ENCODE measurements at regions not wholly inside any gene's neighbourhood (a gene's known extent, or its start where the extent isn't known, plus 50 kb on each side); places are given as distances from the start of the nearest gene placed in this dataset.
A peak's percentile ranks its signal among the peaks of the same experiment; 100 is the strongest.

DNA sequence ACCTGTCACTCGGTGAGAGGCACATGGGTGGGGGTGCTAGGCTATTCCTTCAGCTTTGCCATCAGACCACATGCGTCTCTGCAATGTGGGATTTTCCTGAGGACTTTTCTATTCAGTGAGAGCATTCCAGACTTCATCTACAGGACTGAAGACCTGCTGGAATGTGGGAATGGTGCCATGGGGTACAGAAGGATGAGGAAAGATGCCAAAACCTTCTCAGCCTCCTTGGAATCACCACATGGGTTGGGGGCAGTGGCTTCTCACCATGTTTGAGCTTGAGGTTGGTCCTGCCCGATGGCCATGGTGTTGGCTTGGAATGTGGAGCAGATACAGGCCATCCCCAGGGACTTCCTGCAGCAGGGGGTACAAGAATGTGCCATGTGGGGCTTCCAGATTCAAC lies 80.9 kb upstream of the KLF13 start:
- no peak for DNase-seq

DNA sequence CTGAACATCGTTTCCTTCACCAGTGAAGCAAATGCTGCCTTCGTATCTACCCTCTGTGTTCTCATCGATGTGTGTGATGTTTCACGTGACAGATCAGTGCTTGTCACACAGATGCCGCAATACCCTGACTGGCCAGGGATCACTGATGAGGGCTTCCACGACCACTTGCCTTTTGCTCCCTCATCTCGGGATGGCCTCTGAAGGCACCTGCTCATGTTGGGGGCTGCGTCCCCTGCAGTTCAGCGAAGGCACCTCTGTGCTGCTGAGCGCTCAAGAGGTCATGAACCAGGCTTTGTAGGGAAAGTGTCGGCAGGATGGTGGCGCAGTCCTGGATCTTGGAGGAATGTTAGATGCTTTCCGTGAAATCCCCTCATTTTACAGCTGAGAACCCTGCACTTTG lies 79.2 kb upstream of the KLF13 start:
- no peak for DNase-seq

DNA sequence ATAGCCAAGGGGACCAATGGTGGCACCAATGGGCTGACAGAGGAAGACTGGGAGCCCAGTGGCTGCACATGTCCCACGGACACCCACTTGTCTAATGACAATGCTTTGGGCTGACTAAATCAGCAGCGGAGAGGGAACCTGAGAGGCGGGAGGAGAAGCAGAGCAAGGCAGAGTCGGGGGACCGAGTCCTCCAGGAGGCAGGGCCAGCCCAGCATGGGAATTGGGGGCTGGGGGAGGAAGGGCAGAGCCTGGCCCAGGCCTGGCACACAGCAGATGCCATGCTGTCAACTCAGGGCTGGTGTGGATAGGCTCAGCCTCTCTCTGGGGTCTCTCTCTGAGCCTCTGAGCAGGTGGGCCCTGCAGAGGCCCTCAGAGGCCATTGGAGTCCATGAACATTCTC lies 78.4 kb upstream of the KLF13 start:
- DNase-seq, result no peak

DNA sequence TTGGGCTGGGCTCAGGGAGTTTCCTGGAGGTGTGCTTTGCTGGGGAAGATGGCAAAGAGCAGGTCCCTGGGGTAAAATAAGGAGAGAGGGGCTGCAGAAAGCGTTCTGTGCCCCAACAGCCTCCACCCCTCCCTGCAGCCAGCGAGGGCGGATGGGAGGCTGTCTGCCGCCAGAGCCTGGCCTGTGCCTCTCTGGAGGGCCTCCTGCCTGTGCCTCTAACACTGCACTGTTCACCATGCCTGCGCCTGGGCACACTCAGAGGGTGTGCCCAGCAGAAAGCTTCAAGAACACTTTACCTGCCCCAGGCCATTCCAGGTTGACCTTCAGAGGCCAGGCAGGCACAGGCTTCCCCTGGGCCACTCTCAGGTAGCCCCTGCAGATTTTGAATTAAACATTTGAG lies 77.7 kb upstream of the KLF13 start:
- no peak for DNase-seq

DNA sequence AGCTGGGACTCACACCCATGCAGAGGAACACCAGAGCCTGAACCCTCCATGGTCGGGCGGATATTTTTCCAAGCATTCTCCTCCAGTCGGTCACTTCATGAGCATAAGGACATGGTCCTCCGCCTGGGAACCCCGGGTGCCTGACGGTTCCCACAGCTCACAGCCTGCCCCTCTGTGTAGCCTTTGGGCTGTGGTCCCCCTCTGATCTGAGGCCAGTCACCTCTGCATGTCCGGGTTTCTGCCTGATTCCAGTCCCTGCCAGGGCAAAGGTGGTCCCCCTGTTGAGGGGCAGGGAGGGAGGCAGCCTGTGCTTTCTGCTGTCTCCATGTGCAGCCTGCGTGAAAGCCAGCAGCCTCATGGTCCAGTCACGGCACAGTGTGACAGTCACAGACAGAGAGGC lies 76.6 kb upstream of the KLF13 start:
- DNase-seq, result no peak

DNA sequence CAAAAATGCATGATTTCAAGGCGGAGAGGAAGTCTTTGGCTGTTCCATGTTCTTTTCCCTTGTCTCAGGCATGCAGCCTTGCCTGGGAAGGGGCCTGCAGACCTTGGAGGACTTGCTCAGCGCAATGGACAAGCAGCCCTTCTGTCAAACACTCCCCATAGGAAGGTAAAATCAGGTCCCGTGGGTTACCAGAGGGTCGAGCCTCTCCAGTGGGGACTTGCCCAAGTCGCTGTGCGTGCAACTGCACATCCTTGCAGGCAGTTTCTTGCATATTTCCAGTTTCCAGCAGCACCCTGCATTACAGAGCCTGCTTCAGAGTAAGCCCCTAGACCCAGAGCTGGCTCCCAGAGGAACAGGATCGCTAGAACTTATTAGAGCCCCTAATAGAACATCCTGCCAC lies 75.5 kb upstream of the KLF13 start:
- DNase-seq, result no peak

DNA sequence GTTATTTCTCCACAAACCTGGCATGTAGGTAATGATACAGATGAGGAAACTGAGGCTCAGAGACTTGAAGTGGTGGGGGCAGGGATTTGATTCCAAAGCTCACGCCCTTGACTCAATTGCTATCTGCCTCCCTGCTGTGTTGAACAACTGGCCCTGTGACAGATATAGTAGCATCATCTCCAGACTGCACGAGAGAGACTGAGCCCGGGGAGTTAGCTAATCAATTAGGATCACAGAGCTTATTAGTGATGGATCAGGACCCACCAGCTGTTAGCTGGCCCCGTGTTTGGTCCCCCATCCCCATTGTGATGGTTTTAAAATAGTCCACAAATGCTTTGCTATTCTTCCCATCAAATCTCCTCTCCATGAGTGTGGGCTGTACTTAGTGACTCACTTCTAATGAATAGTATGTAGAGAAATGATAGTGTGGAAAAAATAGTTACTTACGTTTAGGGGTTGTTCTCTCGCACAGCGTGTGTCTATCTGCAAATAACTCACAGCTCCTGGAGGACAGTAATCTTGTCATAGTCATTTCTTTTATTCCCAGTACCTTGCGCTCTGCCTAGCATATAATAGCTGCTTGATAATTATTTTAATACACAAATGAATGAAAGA lies 74.4 kb upstream of the KLF13 start:
- DNase-seq, result no peak

DNA sequence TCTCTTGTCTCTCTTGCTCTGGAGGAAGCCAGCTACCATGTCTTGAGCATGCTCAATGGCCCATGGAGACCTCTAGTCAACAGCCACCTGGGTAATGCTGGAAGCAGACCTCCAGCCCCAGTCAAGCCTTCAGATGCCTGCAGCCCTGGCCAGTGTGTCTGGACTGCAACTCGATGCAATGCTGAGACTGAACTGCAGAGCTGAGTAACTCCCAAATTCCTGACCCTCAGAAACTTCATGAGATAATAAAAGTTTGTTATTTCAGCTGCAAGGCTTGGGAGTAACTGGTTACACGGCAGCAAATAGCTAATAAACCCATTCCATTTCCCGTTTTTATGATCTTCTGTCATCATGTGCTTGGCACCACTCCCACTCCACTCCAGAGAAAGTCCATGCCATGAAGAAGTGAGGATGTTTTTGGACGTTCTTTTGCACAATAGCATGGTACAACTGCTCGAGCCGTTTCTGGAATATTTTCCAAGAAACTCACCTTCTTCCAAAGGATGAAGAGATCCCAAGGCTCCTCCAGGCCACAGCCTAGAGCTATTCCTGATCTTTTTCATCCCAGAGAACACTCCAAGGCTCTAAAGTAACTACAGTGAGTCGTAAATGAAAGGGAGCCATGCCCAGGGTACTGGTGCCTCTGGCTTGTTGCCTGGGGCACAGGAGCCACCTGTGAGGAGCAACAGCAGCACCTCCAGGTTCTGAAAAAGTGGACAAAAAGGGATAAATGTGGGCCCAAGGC lies 72.0 kb upstream of the KLF13 start:
- DNase-seq, result no peak

DNA sequence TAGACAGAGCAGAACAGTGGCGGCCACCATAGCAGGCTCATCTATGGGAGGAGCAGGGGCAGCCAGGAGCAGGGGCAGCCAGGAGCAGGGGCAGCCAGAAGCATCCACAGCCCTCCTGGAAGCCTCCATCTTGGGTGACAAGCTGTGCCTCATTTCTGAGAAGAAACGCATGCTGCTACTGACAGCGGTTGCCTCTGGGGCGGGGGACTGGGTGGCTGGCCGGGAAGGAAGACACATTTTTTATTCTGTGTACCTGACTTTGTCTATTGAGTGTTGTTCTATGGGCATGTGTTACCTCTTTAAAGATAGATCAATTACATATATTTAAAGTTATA lies 71.5 kb upstream of the KLF13 start:
- DNase-seq, result no peak

DNA sequence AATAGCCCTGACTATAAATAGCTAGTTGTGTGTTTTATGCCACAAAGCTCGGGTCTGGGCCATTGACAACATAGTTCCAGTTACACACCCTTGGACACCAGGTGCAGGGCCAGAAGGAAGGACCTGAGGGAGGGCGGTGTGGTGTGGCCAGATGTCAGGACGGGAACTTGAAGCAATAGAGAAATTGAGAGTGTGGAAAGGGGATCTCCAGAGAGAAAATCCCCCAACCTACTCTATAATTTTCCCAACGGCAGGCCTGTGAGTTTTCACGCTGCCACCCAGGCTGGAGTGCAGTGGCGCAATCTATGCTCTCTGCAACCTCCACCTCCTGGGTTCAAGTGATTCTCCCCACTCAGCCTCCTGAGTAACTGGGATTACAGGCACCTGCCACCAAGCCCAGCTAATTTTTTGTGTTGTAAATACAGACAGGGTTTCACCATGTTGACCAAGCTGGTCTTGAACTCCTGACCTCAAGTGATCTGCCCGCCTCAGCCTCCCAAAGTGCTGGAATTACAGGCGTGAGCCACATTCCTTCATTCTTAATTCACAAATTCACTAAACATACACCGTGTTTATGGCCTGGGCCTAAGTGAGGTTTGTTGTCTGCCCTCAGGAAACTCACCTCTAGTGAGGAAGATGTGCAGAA lies 70.8 kb upstream of the KLF13 start:
- no peak for DNase-seq

DNA sequence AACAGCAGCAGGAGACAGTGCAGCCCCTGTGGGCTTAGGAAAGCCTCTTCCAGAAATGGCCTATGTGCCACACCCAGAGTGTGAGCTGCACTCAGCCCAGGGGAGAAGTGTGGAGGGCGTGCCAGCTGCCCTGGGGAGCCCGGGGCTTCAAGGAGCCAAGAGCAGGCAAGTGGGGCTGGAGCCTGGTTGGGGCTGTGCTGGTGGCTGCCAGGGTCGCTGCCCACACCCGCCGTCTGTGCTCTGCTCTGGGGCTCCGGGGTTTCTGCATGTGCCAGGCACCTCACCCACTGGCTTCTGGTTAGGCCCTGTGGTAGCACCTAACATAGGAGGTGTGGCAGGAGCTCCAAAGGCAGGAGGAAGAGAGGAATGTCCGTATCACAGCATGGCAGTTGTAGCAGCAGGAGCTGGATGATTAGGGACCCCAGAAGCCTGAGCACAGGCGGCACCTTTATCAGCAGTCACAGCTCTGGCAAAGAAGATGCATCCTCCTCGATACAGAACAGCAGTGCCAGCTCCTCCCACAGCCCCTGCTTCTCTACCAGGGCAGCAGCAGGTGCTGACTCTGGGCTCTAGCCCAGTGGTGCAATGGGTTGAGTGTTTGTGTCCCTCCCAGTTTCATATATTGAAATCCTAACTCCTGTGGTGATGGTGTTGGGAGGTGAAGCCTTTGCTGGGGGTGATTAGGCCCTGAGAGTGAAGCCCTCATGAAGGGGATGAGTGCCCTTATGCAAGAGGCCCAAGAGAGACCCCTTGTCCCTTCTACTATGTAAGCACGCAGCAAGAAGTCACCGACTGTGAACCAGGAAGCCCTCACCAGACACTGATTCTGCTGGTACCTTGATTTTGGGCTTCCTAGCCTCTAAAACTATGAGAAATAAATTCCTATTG lies 70.0 kb upstream of the KLF13 start:
- no peak for DNase-seq

DNA sequence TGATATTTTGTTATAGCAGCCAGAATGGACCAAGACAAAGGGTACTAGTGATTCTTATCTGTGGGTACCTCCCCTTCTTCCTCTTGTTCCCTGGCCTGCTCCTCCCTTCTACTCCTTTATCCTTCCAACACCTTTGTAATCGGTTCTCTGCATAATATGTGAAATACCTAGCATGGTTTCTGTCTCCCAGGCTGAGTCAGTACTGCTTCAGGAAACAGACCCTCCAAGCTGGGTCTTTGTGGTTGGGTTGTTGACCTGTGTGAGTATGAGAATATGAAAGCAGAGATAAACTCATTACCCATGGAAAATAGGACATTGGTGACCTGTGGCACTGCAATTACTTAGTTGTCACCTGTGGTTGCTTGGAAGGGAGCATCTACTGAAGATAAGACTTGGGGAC lies 69.3 kb upstream of the KLF13 start:
- DNase-seq, result no peak

DNA sequence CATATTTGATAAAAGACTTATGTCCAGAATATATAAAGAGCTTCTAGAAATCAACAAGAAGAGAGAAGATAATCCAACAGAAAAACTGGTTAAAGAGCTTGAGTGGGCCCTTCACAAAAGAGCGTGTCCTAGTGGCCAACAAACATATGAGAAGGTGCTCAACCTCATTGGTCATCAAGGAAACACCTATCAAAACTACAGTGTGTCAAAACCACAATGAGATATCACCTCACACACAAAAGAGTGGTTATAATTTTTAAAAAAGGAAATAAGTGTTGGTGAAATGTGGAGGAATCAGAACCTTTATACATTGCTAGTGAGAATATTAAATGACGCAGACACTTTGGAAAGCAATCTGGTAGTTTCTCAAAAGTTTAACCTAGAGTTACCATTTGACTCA lies 68.4 kb upstream of the KLF13 start:
- no peak for DNase-seq

DNA sequence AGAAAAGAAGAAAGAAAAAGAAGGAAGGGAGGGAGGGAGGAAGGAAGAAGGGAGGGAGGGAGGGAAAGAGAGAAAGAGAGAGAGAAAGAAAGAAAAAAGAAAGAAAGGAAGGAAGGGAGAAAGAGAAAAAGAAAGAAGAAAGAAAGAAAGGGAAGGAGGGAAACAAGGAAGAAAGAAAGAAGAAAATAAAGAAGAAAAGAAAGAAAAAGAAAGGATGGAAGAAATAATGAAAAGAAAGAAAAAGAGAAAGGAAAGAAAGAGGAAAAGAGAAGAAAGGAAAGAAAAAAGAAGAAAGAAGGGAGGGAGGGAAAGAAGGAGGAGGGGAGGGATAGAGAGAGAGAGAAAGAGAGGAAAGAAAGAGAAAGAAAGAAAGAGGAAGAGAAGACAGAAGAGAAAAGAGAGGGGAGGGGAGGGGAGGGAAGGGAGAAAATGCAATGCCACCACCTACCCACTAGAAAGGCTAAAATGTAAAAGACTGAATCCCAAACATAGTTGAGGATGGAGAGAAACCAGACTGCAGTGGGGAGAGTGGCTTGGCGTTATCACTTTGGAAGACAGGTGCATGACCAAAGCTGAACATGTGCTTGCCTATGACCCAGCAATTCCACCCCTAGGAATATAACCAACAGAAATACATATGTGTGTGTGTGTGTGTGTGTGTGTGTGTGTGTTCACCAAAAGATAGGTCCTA lies 66.9 kb upstream of the KLF13 start:
- no peak for DNase-seq

DNA sequence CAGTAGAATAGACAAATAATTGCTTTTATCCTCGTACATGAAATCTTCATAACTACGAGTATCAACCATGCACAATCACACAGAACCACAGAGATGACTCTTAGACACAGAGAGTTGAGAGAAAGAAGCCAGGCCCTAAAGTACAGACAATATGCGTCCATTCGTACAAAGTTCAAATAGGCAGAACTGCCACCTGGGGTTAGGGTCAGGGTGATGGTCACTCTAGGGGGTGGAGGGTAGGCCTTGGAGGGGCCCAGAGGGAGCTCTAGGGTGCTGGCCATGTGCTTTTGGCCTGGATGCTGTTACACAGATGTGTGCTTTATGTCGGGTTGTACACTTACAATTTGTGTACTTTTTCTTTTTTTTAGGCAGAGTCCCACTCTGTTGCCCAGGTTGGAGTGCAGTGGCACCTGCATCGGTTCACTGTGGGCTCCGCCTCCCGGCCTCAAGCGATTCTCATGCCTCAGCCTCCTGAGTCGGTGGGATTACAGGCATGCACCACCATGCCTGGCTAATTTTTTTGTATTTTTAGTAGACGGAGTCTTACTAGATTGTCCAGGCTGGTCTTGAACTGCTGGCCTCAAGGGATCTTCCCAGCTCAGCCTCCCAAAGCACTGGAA lies 65.9 kb upstream of the KLF13 start:
- DNase-seq, result peak; percentile 7

DNA sequence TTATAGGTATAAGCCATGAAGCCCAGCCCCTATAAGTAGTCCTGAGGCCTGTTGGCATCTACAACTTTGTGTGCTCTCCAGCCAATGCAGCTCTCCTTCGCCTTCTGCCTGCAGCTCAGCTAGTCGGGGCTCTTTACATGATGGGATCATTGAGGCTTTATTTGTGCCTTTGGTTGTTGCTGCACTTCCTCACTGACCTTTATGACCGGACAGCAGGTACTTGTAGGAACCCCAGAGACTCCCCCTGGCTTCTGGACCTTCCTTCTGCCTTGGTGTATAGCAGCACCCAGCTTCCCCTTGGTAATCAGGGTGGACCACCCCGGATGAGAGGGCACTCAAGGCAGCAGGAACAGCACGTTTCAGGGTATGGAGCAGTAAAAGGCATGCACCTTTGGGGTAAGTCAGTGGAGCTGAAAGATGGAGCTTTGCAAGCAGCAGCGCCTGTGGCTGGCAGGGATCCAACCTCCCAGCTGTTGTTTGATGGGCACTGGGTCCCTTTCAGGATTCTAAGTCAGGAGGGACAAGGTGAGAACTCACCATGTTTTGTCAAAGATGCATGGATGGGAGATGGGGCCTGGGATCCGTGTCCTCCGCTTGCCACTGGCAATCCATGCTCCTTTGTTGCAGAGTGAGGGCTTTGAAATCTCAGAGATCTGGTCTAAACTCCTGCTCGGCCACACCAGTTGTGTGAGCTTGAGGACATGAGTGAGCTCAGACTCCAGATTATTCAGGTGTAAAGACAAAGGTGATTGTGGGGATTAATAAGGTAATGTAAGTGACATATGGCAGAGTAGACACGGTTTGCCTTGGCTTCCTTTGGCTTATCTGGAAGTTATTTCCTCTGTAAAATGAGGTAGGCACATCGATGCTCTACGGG lies 65.1 kb upstream of the KLF13 start:
- peak; percentile 36 for DNase-seq

DNA sequence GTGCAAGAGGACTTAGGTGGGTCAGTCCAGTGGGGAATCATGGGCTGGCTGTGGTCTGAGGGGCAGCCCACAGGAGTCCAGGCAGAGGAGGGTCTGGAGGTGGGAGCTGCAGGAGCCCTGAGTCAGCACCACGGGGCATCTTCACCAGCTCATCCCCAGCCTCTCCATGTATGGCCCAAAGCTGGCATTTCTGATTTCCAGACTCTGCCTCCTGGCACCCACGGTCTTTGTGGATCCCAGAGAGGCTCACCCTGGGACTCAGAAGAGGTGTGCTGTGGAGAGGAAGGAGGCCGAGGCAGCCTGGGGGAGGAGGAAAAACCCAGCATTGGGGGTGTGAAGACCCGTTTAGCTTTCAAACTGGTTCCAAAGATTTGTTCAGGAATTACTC lies 64.5 kb upstream of the KLF13 start:
- peak; percentile 36 for DNase-seq

DNA sequence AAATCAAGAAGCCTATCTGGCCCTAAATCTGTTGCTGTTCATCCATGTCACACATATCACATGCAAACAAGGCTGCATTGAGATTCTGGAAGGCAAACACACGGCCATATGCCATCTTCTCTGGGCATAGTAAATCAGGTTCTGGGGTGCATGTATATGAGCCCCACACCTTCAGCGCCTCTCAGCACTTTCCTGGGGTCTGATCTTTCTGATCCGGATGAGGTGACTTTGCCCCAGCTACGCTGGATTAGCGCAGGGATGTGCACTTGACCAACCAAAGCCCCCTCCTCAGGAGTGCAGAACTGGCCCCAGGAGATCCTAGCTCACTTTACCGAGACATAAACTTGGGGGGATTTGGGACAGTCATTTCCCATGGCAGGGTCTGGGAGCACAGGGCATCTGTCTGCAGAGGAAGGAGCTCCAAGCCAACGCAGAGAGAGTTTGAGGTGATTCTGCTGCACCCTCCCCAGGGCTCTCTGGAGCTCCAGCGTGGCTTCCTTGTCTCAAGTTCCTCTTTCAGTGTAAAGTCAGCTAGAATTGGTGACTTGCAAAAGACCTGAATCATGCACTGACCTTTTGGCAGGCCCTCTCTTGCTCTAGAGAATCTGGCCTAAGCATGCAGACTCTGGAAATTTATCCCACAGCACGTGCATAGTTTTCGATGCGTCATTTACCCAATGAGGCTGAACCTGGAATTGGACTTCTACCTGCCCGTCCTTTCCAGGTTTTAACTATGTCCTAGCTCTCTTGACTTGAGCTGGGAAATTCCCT lies 63.5 kb upstream of the KLF13 start:
- peak; percentile 40 for DNase-seq

DNA sequence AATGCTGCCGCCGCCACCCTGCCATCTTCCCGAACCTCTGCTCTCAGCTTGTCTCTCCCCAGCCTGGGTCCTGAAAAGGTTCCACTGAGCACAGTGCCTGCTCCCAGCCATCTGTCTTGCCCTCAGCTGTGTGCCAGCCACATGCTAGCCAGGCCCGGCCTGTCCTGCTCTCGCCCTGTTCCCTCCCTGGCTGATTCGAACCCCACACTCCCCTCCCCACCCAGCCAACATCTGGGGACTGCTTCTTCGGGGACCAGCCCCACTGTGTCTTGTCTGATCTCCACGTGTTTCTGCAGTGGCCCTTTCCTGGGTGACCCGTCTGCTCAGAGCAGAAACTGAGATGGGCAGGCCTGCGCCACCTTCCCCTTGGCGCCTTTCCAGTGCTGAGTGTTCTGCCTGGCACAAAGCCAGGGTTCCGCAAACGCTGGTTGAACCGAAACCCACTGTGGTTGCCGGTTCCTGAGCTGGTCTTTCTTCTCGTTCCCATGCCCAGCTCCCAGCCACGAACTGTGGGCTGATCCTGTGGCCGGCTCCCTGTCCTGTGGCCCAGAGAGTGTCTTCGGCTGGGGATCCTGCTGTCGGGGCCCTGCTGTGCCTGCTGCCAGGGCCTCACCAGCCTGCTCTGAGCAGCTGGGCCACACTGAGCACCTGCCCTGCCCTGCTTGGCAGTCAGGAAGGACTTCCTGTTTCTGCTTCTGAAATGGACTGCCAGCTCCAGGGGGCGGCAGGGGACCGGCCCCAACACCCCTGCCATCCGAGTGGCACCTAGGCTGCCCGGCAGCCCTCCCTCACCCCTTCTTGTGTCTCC lies 62.7 kb upstream of the KLF13 start:
- peak; percentile 48 for DNase-seq

Measured in islet precursor cell (in vitro differentiated cells).